IPS DF 19.7 (cell line): ENCODE measurements at regions not wholly inside any gene's neighbourhood (a gene's known extent, or its start where the extent isn't known, plus 50 kb on each side); places are given as distances from the start of the nearest gene placed in this dataset.

Experiments
- DNase-seq: peaks from one replicate; pipeline ENCODE4 v3.0.0-alpha.2; 2013; ENCODE audit warnings: low read depth, low spot score

GRCh38 chr10:124265776-124266467 lies 152.8 kb downstream of the OAT start:
- no peak for DNase-seq

DNA sequence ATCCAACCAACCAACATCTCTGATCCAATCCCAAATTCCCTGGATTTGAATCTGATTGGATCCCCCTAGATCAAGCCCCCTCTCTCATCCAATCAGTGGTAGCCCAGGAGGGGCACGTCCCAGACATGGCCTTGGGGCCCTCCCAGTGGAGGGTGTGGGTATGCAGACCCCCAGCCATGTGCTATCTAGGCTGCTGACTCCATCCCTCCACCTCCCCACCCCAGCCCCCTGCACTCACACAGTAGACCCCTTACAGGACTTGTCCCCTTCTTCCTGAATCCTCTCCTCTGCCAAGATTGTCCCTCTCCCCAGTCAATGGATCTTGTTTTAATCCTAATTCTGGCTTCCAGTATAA lies 153.4 kb downstream of the OAT start:
- no peak for DNase-seq

DNA sequence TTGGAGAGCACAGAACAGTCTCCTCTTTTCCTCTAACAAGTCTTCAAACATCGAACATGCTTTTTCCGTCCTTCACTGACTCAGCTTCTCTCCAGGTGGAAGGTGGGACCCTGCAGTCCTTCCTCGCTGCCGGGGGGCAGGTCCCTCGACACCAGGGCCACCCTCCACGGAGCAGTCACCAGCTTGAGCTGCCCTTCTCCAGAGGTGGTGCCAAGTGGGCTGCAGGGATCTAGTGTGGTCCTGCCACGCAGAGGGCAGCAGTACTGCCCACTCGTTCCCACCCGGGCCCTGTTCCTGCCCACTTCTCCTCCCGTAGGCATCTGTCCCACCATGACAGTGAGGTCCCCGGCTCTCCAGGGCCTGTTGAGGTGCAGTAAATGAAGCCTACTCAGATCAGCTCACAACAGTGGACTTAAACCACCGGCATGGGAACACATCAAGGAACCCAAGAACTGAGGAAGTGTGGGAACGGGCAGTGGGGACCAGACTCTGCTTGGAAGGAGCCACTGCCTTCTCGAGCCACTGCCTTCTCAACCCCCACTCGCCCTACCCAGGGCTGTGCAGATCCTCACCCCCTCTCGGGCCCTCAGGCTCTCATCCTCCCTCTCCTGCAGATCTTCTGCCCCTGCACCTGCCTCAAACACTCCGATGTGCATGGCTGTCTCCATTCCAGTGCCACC lies 153.9 kb downstream of the OAT start:
- no peak for DNase-seq

DNA sequence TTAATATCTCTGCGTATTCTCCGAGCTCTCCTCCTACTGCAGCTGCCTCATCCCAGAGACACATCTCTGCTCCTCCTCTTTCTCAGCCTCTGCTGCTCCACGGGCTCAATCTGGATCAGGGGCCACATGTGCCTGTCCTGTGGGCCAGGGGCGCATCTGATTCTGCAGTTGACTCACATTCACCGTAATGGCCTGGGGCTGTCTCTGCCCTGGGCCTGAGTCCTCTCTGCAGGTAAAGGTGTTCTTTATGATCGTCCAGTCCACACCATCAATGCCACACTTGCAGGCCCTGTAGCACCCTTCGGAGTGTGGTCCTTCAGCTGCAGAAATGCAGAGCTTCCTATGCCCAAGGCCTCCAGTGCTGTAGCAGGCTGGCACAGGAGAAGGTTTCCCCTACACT lies 154.5 kb downstream of the OAT start:
- DNase-seq, result no peak

DNA sequence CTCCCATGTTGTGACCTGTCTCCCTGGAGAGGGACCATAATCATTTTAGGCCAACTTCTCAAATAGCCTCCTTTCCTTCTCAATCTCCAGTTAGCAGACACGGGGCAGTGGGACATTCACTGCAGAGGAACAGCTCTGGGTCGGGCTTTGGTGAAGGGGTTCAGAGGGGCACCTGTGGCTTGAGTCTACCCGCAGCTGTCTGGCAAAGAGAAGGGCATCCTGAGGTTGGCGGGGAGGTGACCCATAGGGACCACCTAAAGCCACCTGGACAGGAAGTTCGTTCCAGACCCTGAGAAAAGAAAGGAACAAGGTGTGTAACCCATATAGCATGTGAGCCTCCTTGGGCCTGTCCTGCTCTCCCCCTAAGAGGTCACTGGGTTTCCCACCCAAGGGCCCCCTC lies 155.0 kb downstream of the OAT start:
- no peak for DNase-seq

GRCh38 chr10:124262971-124263370 lies 155.8 kb downstream of the OAT start:
- DNase-seq, result no peak

DNA sequence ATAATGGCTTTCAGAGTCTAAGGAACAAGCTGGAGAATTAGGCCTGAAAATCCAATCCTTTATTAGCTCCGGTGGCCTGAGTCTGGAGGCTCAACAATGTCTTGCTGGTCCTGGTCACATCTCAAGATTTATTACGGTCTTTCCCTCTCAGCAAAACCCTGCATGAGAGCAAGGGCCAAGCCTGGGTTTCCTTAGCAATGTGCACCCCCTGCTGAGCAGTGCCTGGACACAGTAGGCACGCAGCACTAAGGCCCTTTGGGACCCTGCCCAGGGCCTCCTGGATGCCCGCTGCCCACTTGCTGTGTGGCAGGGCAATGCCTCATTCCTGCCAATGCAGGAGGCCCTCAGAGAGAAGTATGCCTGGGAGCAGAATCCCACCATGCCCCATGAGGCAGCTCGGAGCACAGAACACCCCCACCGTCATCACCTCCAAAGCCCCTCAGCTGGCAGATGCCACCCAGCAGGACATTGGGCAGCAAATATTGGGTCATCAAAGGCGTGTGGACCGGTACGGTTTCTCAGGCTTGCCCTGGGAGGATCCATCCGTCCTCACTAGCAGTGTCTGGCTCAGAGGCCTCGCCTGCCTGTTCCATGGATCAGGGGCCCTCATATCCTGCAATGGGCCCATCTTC lies 156.4 kb downstream of the OAT start:
- no peak for DNase-seq

DNA sequence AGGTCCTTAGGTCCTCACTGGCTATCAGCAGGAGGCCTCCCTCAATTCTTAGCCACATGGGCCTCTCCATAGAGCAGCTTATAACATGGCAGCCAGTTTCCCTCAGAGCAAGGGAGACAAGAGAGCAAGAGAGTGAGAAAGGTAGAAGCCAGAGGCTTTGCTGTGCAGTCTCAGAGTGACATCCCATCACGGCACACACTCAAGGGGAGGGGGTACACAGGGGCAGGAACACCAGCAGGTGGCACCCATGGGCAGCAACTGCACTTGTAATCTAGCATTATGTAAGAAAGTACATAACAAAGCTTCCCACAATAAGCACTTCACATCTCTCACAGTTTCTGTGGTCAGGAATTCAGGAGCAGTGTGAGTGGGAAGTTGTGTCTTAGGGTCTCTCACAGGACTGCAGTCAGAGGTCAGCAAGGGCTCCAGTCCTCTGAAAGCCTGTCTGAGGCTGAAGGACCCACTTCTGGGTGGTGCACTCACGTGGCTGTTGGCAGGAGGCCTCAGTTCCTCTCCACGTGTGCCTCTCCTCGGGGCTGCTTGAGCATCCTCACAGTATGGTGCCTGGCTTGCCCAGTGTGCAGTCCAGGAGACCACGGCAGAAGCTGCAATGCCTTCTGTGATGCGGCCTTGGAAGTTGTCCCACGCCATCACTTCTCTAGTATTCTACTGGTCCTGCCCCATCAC lies 159.4 kb downstream of the OAT start:
- DNase-seq, result no peak

DNA sequence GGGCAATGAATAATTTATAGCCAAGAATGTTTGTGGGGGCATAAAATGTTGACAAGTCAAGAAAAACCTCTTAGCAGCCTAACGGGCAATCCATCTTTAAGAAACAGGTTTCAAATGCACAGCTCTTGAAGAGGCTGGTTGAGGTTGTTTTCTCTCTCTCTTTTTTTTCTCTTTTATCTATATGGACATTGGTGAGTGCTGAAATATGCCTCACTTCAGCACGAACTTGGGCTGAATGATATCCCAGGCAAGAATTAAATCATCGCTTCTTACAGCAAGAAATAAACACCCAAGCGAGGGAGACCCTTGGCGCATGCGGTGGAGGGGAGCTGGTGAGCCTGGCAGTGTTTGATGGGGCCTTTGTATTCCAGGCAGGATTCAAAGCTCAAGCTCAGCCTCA lies 160.9 kb downstream of the OAT start:
- DNase-seq, result no peak

GRCh38 chr10:124256151-124256550 lies 162.6 kb downstream of the OAT start:
- no peak for DNase-seq

GRCh38 chr10:124255556-124255955 lies 162.2 kb upstream of the CHST15 start:
- no peak for DNase-seq

GRCh38 chr10:124254490-124254889 lies 161.1 kb upstream of the CHST15 start:
- no peak for DNase-seq

- DNase-seq, result no peak
Measured at GRCh38 chr10:124253006-124253405, 159.6 kb upstream of the CHST15 start.

DNA sequence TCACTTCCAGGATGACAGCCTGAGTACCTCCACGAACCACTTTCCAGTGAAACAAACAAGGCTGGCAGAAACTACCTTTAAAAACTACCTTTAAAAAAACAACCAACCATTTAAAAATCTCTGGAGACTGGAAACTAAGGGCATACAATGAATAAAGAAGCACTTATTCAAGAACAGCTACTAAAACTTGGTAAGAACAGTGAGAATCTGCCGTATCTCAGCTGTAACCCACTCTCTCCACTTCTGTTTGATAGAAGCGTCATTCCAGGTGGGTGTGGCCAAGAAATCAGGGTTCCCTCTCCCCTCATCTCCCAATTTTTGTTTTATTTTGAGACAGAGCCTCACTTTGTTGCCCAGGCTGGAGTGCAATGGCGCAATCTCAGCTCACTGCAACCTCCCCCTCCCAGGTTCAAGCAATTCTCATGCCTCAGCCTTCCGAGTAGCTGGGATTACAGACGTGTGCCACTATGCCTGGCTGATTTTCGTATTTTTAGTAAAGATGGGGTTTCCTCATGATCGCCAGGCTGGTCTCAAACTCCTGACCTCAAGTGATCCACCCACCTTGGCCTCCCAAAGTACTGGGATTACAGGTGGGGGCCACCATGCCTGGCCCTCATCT lies 158.8 kb upstream of the CHST15 start:
- DNase-seq, result no peak

GRCh38 chr10:124251317-124252065 lies 158.1 kb upstream of the CHST15 start:
- no peak for DNase-seq

GRCh38 chr10:124250506-124250905 lies 157.1 kb upstream of the CHST15 start:
- no peak for DNase-seq

DNA sequence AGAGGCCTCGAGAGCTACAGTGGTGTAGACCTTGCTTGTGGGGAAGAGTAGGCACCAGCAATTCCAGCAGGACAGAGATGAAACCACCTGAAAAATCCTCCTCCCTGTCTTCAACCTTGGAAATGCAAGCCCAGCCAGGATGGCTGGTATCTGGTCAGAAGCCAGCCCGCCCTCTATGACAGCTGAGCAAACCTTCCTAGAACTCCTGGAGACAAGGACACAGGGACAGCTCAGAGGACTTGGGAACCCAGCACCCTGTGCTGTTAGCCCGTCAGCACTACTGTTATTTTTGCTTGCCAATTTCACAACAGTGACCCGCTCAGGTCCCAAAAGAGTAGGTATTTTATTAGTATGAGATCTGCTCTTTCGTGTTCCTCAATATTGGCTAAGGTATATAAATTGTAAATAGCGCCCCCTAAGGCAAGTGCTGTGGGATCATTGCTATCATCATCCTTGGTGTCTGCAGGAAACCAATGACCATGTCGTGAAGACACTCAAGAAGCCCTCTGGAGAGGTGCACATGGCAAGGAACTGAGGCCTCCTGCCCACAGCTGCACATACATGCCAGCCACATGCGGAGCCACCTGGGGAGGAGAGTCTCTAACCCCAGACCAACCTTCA lies 156.5 kb upstream of the CHST15 start:
- no peak for DNase-seq

DNA sequence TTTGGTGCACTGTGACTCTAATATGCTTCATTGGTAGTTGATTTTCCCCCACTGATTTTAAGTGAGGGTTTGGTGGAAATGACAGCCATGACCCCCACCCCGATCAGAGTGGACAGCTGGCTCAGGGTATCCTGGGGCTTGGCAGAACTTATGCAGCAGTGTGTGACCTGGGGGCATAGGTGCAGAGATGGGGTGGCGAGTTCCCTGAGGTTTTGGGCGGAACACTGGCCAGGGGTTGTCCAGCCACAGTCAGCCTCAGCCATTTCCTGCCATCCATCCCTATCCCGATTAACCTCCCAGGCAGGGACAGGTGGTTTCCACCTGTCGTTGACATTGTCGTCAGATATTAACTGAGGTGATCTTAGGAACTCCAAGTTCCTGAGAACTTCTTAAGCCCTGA lies 155.8 kb upstream of the CHST15 start:
- no peak for DNase-seq

DNA sequence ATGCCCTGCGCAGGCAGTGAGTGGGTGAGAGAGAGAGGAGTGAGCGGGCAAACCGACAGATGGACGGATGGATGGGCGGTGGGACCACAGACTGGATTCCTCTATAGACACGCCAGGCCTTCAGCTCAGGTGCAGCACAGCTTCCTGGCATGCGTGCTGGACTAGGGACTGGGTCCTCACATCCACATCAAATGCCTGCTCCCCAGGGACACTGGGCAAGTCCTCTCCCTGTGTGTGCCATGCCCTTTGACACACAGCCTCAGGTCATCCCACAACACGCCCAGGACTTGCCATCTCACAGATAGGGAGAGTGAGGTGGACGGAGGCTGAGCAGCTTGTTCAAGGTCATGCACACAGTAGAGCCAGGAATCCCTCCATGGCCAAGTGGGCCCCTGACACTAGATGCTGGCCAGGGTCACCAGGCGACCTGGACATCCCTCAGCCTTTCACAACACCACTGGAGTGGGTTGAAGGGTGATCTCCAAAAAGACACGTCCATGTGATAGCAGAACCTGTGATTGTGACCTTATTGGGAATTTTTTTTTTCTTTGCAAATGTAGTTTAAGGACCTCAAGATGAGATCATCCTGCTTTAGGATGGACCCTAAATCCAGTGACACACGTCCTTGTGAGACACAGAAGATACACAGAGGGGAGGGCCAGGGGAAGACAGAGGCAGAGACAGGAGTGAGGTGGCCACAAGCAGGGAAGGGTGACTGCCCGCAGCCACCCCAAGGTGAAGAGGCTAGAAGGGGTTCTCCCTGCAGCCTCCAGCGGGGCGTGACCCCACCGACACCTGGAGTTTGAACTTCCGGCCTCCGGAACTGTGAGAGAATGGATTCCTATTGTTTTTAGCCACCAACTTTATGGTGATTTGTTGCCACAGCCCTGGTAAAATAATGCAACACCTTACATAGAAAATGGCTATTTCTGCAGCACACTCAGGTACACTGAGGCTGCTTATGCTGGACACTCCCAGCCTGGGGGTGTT lies 155.0 kb upstream of the CHST15 start:
- DNase-seq, result no peak
